GM21367 (cell line): ENCODE measurements at regions not wholly inside any gene's neighbourhood (a gene's known extent, or its start where the extent isn't known, plus 50 kb on each side); places are given as distances from the start of the nearest gene placed in this dataset.

Experiments used
- ATAC-seq: cut with Tn5 transposase; IDR thresholded peaks from one replicate; pipeline ENCODE4 v1.9.1; 2021; ENCODE audit not compliant: unreplicated experiment

- ATAC-seq = no peak
Observed at GRCh38 chr7:32150039-32150438, 79.8 kb upstream of the PDE1C start.

- ATAC-seq = no peak
Observed at GRCh38 chr7:32147546-32148268, 77.5 kb upstream of the PDE1C start.

DNA sequence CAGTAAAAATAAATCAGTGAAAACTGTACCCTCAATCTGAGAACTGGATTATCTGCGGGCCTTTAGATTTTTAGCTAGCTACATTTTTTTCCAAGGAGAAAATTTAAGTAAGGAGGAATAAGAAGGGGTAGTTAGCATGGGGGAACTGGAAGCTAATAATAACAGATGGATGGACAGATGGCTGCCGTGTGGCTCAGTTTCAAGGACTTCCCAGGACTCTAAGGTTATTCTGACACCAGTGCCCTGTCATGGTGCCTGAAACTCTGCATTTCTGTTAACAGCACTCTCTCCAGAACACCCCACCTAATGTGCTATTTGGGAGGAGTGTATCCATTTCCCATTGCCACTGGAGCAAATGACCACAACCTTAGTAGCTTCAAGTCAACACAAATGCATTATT, 75.7 kb upstream of the PDE1C start:
- ATAC-seq = no peak

DNA sequence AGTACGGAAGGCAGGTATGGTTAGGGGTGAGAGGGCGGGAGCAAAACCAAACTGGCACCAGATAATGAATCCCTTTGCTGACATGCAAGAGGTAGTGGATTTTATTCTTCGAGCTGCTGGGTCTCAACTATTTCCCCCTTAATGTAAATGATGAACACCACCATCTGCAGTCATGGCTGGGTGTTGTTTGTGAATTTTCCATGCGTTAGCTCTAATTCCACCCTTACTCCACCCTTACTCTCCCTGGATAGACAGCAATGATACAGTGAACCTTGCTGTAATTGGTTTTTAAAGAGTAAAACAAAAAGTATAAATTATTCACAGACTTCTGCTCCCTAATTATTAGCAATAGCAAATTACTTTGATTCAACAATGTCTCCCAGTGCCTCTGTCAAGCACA, 74.5 kb upstream of the PDE1C start:
- ATAC-seq = no peak

- ATAC-seq = no peak
Observed at GRCh38 chr7:32143301-32143700, 73.1 kb upstream of the PDE1C start.

- ATAC-seq = no peak
Observed at GRCh38 chr7:32142649-32143048, 72.4 kb upstream of the PDE1C start.

DNA sequence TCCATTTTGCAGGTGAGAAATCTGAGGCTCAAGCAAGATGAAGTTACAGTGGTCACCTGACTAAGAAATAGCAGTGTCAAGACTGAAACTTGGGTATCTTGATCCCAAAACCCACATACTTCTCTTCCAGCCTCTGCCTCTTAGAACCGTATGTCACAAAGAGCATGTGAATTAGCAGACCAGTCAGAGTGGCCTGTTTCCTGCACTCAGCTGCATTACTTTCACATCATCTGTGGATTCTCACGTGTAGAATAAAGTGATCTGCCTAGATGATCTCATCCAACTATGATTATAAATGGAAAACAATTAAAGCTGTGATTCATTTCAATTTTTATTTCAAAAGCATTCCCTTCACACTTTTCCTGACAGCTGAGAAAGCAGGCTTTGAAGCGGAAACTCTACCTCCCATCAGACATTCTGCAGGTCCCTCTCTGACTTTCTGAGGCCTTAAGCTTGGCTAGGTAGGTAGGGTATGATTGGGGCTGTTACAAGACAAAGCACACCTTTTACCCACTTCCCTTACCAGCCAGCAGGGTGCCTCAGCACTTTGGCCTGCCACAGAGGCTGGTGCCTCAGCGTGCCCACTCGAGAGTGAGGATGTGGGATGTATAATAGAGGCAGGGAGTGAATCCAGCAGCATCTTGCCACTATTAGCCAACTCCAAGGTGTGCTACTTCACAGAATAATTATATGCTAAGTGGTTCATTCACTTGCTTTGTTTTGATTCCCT, 70.2 kb upstream of the PDE1C start:
- no peak for ATAC-seq

GRCh38 chr7:32137059-32137458, 66.9 kb upstream of the PDE1C start:
- ATAC-seq = no peak

DNA sequence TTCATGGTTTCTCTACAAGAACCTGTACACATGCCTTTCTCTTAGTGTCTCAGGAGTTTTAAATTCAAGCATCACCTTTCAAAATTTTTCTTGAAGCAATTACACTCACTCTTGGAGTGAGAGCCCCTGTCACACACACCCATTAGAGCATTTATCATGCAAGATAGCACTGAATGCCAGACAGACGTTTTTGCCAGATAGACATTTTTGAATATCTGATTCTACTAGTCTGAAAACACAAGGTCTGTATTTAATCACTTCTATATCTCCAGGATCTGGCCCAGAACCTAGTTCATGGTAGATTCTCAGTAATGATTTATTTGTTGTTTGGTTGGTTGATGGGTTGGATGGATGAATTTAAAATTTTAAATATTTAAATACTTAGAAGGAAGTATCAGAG, 60.9 kb upstream of the PDE1C start:
- ATAC-seq = no peak

- ATAC-seq = no peak
Observed at GRCh38 chr7:32126843-32127242, 56.6 kb upstream of the PDE1C start.
